NCI-H446 treated with DMSO at 0.1 percent for 48 hours (cell line): ENCODE measurements at regions not wholly inside any gene's neighbourhood (a gene's known extent, or its start where the extent isn't known, plus 50 kb on each side); places are given as distances from the start of the nearest gene placed in this dataset.
"Not testable (repeated sequence)": the region's sequence is repeated elsewhere in the genome, so short reads cannot be mapped to it uniquely, and the experiment has no call there.

Experiments used
- DNase-seq: peaks from one replicate; lab custom pipeline; 2025; lab: John Stamatoyannopoulos, UW

DNA sequence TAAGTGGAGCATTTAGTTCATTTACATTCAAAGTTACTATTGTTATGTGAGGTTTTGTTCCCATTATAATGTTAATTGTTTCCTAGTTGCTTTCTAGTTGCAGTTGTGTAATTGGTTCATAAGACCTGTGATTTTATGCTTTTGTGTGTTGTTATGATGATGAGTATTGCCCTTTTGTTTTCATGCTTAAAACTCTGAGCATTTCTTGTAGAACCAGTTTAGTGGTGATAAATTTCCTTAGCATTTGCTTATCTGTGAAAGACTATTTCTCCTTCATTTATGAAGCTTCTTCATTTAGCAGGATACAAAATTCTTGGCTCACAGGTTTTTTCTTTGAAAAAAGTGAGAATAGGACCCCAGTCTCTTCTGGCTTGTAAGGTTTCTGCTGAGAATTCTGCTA is 274.8 kb upstream of the SPAG17 start:
- no peak for DNase-seq

DNA sequence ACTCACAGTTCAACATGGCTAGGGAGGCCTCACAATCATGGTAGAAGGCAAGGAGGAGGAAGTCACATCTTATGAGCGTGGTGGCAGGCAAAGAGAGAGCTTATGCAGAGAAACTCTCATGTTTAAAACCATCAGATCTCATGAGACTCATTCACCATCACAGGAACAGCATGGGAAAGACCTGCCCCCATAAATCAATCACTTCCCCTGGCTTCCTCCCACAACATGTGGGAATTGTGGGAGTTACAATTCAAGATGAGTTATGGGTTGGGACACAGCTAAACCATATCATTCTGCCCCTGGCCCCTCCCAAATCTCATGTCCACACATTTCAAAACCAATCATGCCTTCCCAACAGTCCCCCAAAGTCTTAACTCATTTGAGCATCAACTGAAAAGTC is 268.8 kb upstream of the SPAG17 start:
- not testable (repeated sequence) for DNase-seq

DNA sequence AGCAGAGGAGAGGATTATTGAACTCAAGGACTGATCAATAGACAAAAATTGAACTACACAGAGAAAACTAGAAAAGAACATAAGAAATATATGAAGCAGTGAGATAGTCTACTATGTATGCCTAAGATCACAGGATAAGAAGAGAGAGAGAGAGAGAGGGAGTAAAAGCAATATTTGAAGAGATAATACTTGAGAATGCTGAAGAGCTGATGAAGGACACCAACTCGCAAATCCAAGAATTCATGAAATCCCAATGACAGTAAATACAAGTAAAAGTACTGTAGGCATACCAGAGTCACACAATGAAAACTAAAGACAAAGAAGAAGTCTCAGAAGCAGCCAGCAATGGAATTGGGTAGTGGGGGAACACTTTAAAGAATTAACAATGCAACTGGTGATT is 260.1 kb upstream of the SPAG17 start:
- DNase-seq: no peak

DNA sequence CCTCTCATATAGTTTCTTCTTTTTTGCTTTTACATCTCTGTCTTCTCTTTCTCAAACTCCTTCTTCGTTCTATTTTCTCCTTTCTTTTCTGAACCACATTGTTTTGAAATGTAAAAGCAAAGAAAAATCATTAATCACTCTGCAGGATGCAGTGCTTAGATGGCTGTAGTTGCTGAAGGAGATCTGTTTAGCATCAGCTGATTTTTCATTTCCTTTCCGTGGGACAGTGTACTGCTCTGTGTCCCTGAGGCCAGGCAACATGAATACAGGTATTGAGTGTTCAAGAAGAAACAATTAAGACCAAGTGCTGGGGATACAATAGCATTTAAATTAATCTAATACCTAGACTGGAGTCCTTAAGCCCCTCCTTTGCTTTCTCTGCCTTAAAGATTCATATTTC is 257.2 kb upstream of the SPAG17 start:
- DNase-seq: no peak

DNA sequence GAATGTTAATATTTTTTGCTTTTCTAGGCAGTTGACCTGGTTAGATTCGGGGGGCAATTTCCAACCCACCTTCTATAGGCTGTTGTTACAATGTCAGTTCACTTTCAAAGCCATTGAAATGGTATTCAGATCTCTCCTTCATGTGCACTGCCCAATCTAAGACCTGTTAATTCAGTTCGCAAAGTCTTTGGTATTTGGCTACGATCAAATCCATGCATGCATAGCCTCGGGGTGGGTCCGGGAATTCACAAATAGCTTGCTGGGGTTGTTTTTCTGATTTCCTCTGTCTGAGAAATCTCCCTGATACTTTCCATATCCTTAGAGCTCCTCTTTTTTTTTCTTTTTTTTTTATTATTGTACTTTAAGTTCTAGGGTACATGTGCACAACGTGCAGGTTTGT is 252.6 kb upstream of the SPAG17 start:
- no peak for DNase-seq

DNA sequence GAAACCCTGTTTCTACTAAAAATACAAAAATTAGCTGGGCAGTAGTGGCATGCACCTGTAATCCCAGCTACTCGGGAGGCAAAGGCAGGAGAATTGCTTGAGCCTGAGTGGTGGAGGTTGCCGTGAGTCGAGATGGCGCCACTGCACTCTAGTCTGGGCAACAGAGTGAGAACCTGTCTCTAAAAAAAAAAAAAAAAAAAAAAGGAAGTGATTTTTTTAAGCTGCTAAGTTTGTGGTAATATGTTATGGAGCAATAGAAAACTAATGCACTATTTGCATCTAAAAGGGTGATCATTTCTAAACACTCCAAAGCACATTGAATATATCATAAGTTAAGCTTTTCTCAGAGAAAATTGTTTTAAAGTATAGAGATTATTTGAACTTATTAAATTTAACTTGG is 244.8 kb upstream of the SPAG17 start:
- DNase-seq: no peak

DNA sequence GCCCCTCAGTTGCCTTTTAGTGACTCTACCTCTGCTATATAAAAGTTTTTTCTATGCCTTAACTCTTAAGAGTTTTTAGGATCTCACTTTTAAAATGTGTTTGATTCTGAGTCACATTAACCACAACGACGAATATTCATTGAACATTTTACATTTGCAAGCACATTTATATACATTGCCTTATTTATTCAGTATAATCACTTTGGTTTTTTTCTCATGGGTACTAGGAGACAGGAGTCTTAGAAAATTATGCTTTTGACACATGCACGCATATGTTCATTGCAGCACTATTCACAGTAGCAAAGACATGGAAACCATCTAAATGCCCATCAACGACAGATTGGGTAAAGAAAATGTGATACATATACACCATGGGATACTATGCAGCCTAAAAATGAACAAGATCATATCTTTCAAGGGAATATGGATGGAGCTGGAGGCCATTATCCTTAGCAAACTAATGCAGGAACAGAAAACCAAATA is 236.9 kb upstream of the SPAG17 start:
- no peak for DNase-seq

DNA sequence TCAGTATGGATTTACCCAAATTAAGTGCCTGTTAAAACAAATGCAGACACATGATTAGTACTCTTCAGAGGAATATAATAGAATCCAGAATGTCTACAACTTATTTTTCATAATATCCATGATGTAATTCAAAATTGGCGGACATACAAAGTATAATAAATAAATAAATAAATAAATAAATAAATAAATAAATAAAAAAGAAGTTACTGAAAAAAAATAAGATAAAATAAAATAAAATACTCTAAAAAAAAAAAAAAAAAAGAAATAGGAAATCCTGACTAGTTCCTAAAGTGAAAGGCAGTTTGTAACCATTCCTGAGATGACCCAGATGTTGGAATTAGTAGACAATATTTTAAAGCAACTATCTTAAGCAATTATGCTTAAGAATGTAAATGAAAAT is 219.0 kb upstream of the SPAG17 start:
- no peak for DNase-seq

DNA sequence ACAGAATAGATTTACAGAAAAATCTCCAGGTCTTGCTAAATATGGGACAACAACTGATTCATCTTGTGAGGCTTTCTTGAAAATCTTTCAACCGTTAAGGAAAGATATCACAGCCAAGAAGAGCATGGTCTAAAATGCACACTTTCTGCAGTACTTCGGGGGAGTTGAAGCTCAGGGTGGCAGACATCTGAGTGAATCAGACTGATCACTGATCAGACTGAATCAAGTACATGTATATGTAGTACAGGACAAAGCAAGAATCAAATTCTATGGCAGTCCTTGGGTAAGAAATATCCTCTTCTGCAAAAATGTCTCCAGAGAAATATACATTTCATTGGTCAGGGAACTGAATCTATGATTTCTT is 212.4 kb upstream of the SPAG17 start:
- DNase-seq: no peak

DNA sequence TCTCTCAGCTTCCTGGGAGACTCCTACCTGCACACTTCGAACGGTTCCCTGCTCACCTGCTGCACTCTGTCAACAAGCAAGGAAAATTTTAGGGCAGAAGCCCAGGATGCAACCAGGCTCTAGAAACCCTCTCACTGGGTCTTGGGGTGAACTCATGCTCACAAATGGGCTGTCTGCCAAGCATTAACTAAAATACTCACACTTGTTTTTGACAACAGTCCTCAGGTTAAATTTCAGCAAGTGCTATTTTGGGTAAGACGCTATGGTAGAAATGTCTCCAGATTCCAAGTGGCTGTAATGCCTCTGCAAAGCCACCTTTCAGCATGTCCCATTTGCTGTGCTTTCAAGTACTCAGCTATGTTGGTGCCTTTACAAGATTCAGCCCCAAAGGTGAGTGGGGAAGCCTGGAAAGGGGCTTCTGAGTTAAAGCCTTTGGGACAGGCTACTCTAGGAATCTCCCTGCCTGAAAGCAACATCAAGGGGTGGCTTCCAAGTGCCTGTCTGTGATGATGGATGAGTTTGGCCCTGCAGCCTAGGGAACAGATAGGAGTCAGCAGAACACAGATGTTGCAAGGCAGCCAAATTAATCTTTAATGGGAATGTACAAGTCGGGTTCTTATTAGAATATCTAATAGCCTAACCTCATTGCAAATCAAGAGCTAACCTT is 211.9 kb upstream of the SPAG17 start:
- DNase-seq: peak; percentile 81

DNA sequence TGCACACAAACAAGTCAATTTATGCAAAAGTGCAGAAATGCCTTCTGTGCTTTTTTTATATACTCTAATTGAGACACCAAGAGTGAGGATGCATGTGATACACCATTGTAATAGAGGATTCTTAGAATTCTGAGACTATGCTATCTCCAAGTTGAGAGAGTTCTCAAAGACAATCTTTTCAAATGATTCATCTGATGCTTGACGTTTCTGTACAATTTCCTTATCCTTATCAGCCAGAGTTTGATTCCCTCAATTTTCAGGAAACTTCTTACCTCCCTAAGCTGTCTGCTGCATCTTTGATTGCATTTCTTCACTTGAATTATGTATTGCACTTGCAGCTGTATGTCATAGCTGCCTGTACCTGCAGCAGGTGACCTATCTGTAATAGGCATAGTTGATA is 211.3 kb upstream of the SPAG17 start:
- no peak for DNase-seq

DNA sequence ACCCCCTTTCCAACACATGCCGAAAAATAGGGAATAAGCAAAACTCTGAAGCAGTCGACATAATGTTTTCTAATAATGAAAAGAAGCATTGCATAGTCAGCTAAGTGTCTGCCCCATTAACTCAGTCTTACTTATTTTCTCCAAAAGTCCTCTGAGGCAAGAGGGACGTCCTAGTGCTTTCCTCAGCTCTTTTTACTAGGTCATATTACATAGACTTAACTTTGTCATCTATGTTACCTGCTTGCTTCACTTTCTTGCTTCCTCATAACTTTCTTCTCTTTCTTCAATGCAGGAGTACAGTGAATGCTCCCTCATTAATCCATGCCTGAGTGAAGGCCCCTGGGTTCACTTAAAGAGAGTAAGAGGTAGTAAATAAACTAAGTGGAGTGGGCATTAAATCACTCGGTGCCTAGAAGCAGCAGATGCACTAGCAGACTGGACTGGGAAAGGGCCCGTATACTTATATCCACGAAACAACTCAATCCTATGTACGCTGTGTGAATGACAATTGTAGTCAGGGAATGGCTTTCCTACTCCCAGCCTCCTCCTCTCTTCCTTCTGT is 210.5 kb upstream of the SPAG17 start:
- no peak for DNase-seq

DNA sequence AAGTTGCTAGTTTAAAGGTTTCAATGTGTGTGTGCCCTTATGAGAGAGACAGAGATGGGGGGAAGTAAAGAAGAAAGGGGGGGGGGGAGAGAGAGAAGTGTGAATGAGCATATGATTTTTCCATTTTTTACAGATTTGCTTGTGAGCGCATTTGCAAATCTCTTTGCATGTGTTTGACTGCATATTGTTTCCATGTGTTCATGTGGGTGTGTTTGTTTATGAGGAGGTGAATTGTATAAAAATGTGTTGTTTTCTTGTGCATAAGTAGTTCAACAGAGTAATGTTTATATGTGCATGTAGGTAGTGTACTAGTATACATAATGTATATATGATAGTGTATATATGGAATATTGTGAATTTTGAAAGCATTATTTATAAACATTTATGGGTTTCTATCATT is 205.9 kb upstream of the SPAG17 start:
- DNase-seq: no peak

DNA sequence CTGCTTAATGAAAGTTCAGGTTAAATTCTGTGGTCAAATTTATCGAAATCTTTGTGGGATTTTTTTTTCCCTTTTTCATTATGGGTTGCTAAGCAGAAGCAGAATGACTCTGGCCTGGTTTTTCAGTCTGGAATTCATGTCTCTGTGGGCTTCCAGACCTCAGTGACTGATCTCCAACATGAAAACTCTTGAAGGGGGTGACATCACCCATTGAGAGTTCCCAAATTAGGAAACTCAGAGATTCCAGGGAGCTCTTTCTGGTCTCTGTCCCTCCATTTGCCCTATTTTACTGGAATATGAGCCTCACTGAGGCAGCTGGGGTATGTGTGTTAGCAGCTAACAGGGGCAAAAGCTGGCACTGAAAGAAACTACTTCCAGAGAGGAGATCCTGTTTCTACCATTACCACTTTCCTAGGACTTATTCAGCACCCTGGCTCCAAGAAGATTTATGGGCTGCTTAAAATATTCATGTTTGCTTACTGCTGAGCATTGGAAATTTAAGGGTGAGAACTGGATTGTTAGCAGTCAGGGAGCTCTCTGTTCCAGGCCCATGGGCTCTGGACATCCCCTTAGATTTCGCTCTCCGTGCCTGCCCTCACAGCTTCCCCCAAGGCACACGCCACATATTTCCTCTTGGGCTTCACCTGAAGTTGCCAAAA is 203.4 kb upstream of the SPAG17 start:
- no peak for DNase-seq

DNA sequence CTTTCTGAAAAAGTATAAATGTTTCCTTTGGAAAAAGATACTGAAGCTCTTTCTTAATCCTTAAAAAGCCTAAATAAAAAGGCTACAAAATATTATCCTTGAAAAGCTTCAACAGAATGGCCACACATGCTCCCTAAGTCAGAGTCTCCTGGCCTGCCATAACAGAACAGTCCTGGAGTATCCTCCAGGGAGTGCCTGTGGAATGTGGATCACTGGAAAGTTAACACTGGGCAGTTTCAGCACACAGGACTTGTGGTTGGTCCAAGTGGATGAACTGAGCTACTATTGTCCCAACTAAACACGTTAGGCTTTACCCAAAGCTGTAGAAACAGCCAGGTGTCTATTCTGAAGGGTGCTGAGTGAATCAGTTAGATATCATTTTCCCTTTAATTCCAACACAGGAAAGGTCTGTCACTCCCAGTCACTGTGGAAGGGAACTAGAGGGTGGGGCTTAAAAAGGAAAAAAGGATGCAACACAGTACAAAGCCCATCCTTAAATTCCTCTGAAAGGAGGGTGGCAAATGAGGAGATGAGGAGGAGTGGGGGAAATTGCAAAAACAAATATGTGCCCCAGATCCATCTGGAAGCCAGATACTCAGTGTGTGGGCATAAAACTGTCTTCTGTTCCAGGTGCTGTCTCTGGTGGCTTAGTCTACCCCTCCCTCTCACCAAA is 196.3 kb upstream of the SPAG17 start:
- no peak for DNase-seq

DNA sequence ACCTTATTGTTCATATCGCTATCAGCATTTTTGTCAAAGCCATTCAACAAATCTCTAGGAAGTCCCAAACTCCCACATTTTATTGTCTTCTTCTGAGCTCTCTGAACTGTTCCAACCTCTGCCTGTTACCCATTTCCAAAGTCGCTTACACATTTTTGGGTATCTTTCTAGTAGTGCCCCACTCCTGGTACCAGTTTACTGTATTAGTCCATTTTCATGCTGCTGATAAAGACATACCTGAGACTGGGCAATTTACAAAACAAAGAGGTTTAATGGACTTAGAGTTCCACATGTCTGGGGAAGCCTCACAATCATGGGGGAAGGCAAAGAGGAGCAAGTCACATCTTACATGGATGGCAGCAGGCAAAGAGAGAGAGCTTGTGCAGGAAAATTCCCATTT is 192.2 kb upstream of the SPAG17 start:
- DNase-seq: not testable (repeated sequence)

DNA sequence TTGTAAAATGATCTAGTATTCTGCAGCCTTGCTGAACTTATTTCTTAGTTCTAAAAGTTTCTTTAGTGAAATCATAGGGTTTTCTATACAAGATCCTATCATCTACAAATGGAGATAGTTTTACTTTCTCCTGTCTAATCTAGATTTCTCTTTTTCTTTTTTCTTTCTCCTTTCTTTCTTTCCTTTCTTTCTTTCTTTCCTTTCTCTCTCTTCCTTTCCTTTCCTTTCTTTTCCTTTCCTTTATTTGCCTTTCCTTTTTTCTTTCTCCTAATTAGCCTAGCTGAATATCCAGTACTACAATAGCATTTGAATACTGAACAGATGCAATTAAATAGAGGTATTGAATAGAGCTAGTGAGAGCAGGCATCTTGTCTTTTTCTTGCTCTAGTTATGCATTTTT is 186.6 kb upstream of the SPAG17 start:
- DNase-seq: no peak

DNA sequence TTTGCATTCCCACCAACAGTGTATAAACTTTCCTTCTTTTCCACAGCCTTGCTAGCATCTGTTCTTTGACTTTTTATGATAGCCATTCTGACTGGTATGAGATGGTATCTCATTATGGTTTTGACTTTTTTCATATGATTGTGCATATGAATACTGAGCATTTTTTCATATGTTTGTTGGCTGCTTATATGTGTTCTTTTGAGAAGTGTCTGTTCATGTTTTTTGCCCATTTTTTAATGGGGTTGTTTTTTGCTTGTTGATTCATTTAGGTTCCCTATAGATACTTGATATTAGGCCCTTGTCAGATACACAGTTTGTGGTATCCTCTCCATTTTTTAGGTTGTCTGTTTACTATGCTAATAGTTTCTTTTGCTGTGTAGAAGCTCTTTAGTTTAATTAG is 185.8 kb upstream of the SPAG17 start:
- DNase-seq: no peak

DNA sequence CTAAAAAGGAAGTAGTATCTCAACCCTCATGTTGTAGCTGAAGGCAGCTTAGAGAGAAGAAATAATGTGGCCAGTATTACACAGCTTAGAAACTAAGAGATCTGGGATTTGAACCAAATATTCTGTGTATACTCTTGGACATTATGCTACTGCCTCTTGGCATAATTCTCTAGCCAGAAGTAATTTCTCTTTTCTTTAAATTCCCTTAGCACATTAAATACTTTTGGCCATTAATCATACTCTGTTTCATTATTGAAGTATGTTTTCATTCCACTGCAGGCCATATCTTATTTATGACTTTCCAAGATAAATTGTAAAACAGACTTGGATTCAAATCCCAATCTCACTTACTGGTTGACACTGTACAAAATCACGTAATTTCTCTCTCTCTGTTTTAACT is 181.3 kb upstream of the SPAG17 start:
- no peak for DNase-seq

DNA sequence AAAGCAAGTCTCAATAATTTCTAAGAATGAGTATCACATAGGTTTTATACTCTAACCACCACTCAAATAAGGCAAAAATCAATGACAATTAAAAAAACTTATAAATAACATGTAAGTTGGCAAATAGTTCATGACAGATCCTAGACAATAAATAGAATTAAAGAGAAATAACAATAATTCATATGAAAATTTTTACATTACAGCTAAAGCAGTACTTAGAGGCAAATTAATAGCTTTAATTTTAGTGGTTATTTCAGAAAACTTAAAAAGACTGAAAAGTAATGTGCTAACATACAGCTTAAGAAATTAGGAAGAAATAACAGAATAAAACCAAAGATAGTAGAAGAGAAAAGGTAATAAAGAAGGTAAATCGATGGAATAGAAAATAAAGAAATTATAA is 179.9 kb upstream of the SPAG17 start:
- no peak for DNase-seq

DNA sequence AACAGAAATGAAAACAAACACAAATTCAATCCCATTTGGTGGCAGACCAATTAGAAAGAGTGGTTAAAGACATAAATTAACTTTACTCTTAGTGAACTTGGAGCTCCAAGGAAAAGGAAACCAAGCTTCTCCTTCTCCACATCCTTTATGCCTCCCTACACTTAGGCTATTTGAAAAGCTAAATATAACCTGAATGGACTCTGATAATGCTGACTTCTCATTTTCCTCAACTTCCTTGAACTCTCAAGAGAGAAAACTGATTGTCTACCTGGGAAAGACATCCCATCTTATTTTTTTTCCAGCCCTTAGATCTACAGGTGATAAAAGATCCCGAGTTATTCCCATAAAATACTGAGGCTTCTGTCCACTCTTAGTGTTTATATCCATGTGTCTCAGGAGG is 178.4 kb upstream of the SPAG17 start:
- DNase-seq: no peak

DNA sequence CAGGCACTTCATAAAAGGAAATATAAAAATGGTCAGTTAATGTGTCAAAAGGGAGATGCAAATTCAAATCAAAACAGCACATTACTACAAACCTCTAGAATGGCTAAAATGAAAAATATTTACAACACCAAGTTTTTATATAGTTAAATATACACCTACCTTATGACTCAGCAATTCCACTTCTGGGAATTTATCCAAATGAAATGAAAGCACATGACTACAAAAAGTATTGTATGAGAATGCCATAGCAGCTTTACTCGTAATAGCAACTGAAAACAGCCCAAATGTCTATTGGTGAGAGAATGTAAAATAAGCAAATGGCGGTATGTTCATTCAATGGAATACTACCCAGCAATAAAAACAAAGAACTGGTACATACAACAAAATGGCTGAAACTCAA is 175.8 kb upstream of the SPAG17 start:
- DNase-seq: peak; percentile 6

DNA sequence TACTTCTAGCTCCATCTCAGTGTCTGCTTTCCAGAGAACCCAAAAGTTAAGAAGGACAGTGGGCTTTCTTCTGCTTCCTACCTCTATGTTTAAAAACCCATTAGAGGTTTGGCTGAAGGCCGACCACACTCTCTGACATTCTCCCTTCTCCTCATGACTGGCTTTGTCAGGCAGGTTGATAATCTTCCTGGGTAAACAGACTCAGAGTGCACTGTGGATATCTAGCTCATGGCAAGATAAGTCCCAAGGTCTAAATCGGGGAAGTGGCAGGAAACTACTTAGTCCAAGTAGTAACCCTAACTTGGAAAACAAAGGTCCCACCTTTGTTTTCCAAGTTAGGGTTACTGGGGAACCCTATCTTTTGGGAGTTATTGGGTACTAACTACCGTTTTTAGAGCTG is 161.9 kb upstream of the SPAG17 start:
- DNase-seq: no peak
